Loucy (cell line): ENCODE measurements at regions not wholly inside any gene's neighbourhood (a gene's known extent, or its start where the extent isn't known, plus 50 kb on each side); places are given as distances from the start of the nearest gene placed in this dataset.

Experiments used
- H2AFZ ChIP-seq: fragments of 200-600 bp; sonication (generic); 2 replicates; pipeline ENCODE4 v1.6.0; 2016; ENCODE audit warnings: antibody characterized with exemption, mild to moderate bottlenecking, low read length, moderate library complexity
- H3F3A ChIP-seq: fragments of 200-600 bp; 2 replicates; pipeline ENCODE4 v1.6.0; 2016; ENCODE audit warnings: antibody characterized with exemption, low read depth, mild to moderate bottlenecking
- H3K27me3 ChIP-seq: fragments of 200-600 bp; sonication (generic); 2 replicates; pipeline ENCODE4 v1.6.1; 2014; ENCODE audit warnings: low read length, mild to moderate bottlenecking; ENCODE audit not compliant: insufficient read depth, poor library complexity, severe bottlenecking
- H3K36me3 ChIP-seq: fragments of 200-600 bp; sonication (generic); 2 replicates; pipeline ENCODE4 v1.6.1; 2016; ENCODE audit warnings: low read length; ENCODE audit not compliant: insufficient read depth
- H3K4me1 ChIP-seq: fragments of 200-600 bp; sonication (generic); 2 replicates; pipeline ENCODE4 v1.5.1; 2014; ENCODE audit warnings: low read length, mild to moderate bottlenecking; ENCODE audit not compliant: insufficient read depth, poor library complexity, severe bottlenecking
- H3K4me2 ChIP-seq: fragments of 200-600 bp; sonication (generic); 2 replicates; pipeline ENCODE4 v1.6.0; 2014; ENCODE audit warnings: antibody characterized with exemption, low read length, low read depth, mild to moderate bottlenecking; ENCODE audit not compliant: poor library complexity, severe bottlenecking
- H3K4me3 ChIP-seq: fragments of 200-600 bp; sonication (generic); 2 replicates; pipeline ENCODE4 v1.5.1; 2014; ENCODE audit warnings: low read length, mild to moderate bottlenecking, mixed read lengths; ENCODE audit not compliant: poor library complexity, severe bottlenecking
- H3K79me2 ChIP-seq: fragments of 200-600 bp; sonication (generic); 2 replicates; pipeline ENCODE4 v1.6.1; 2014; ENCODE audit warnings: low read length; ENCODE audit not compliant: insufficient read depth
- H3K9ac ChIP-seq: fragments of 200-600 bp; sonication (generic); 2 replicates; pipeline ENCODE4 v1.6.0; 2014; ENCODE audit warnings: mild to moderate bottlenecking, low read depth, low read length, moderate library complexity; ENCODE audit not compliant: poor library complexity, severe bottlenecking
- H3K9me2 ChIP-seq: fragments of 200-600 bp; sonication (generic); replicated peaks from 2 replicates; pipeline ENCODE4 v1.6.1; 2016; ENCODE audit warnings: low read depth, low read length, mixed read lengths
- H3K9me3 ChIP-seq: fragments of 200-600 bp; sonication (generic); 2 replicates; pipeline ENCODE4 v1.6.1; 2014; ENCODE audit warnings: mild to moderate bottlenecking, antibody characterized with exemption, low read length, low read depth; ENCODE audit not compliant: insufficient read depth
- H4K20me1 ChIP-seq: fragments of 200-600 bp; sonication (generic); 2 replicates; pipeline ENCODE4 v1.6.0; 2014; ENCODE audit warnings: antibody characterized with exemption, low read length, mild to moderate bottlenecking; ENCODE audit not compliant: insufficient read depth, poor library complexity, severe bottlenecking
- EZH2phosphoT487 ChIP-seq: fragments of 200-600 bp; IDR thresholded peaks from 2 replicates; pipeline ENCODE4 v1.6.1; 2018; ENCODE audit warnings: antibody characterized with exemption, mild to moderate bottlenecking, moderate library complexity, borderline replicate concordance
- TF ChIP-seq, protein P1 (sequence below): fragments of 200-600 bp; sonication (generic); conservative IDR thresholded peaks from 2 replicates; pipeline ENCODE4 v1.5.1; 2014; ENCODE audit warnings: mild to moderate bottlenecking, antibody characterized with exemption, low read length

DNA sequence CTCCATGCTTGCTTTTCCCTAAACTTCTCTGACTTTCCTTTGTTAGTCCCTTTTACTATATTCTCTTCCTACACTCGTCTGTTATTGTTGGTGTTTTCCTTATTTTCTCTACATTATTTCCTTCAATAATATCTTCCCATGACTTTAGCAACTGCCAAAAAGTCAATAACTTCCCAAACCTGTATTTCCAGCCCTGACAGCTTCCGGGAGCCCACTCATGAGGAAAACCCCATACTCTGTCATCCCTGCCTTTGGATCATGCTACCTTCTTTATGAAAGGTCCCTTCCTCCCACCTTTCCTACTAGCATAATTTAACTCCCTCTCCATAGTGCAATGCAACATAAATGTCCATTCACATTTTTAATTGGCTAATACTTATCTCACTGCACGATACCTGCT, 144.0 kb upstream of the CDH6 start:
- Histone ChIP-seq H3K9me3 (no peaks in the 10 kb centered on the region), H3K79me2 (no peaks in the 10 kb centered on the region), H3K9ac (no peak overlapping the region), H3K9me2 (no peaks in the 10 kb centered on the region), H3K4me1 (no peaks in the 10 kb centered on the region), H3K27me3 (no peaks in the 10 kb centered on the region), H4K20me1 (no peaks in the 10 kb centered on the region), H3K36me3 (no peaks in the 10 kb centered on the region), H3K4me3 (no peak overlapping the region), H3K4me2 (no peak overlapping the region), H3F3A (no peaks in the 10 kb centered on the region), H2AFZ (no peak overlapping the region)
- TF ChIP-seq, protein P1, sequence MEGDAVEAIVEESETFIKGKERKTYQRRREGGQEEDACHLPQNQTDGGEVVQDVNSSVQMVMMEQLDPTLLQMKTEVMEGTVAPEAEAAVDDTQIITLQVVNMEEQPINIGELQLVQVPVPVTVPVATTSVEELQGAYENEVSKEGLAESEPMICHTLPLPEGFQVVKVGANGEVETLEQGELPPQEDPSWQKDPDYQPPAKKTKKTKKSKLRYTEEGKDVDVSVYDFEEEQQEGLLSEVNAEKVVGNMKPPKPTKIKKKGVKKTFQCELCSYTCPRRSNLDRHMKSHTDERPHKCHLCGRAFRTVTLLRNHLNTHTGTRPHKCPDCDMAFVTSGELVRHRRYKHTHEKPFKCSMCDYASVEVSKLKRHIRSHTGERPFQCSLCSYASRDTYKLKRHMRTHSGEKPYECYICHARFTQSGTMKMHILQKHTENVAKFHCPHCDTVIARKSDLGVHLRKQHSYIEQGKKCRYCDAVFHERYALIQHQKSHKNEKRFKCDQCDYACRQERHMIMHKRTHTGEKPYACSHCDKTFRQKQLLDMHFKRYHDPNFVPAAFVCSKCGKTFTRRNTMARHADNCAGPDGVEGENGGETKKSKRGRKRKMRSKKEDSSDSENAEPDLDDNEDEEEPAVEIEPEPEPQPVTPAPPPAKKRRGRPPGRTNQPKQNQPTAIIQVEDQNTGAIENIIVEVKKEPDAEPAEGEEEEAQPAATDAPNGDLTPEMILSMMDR, result no peak
- TF ChIP-seq EZH2phosphoT487, result no peak

GRCh38 chr5:31048282-31049270, 144.9 kb upstream of the CDH6 start:
- no peaks in the 10 kb centered on the region for H3K36me3 ChIP-seq
- no peaks in the 10 kb centered on the region for H4K20me1 ChIP-seq
- no peaks in the 10 kb centered on the region for H3K9me2 ChIP-seq
- H3F3A ChIP-seq, result no peaks in the 10 kb centered on the region
- H3K9me3 ChIP-seq, result no peaks in the 10 kb centered on the region
- no peaks in the 10 kb centered on the region for H3K4me1 ChIP-seq
- H2AFZ ChIP-seq, result no peak overlapping the region
- H3K4me3 ChIP-seq, result no peak overlapping the region
- no peak for TF ChIP-seq EZH2phosphoT487
- TF ChIP-seq, protein P1, result no peak
- H3K4me2 ChIP-seq, result no peak overlapping the region
- H3K79me2 ChIP-seq, result no peaks in the 10 kb centered on the region
- H3K9ac ChIP-seq, result no peak overlapping the region
- no peaks in the 10 kb centered on the region for H3K27me3 ChIP-seq

GRCh38 chr5:31047621-31048020, 145.9 kb upstream of the CDH6 start:
- Histone ChIP-seq H3K4me2 (no peak overlapping the region), H4K20me1 (no peaks in the 10 kb centered on the region), H3K27me3 (no peaks in the 10 kb centered on the region), H3K4me1 (no peaks in the 10 kb centered on the region), H2AFZ (no peak overlapping the region), H3K9me3 (no peaks in the 10 kb centered on the region), H3K36me3 (no peaks in the 10 kb centered on the region), H3K79me2 (no peaks in the 10 kb centered on the region), H3K9ac (no peak overlapping the region), H3K9me2 (no peaks in the 10 kb centered on the region), H3F3A (no peaks in the 10 kb centered on the region), H3K4me3 (no peak overlapping the region)
- TF ChIP-seq EZH2phosphoT487, result no peak
- TF ChIP-seq, protein P1, result no peak
